Embryonic facial prominence (tissue), 1 donor: ENCODE measurements at regions not wholly inside any gene's neighbourhood (a gene's known extent, or its start where the extent isn't known, plus 50 kb on each side); places are given as distances from the start of the nearest gene placed in this dataset.
"Not testable (repeated sequence)": the region's sequence is repeated elsewhere in the genome, so short reads cannot be mapped to it uniquely, and the experiment has no call there.

ENCODE experiments used
- DNase-seq: peaks from one replicate; pipeline ENCODE4 v3.0.0-alpha.2; 2016; ENCODE audit errors: extremely low spot score

DNA sequence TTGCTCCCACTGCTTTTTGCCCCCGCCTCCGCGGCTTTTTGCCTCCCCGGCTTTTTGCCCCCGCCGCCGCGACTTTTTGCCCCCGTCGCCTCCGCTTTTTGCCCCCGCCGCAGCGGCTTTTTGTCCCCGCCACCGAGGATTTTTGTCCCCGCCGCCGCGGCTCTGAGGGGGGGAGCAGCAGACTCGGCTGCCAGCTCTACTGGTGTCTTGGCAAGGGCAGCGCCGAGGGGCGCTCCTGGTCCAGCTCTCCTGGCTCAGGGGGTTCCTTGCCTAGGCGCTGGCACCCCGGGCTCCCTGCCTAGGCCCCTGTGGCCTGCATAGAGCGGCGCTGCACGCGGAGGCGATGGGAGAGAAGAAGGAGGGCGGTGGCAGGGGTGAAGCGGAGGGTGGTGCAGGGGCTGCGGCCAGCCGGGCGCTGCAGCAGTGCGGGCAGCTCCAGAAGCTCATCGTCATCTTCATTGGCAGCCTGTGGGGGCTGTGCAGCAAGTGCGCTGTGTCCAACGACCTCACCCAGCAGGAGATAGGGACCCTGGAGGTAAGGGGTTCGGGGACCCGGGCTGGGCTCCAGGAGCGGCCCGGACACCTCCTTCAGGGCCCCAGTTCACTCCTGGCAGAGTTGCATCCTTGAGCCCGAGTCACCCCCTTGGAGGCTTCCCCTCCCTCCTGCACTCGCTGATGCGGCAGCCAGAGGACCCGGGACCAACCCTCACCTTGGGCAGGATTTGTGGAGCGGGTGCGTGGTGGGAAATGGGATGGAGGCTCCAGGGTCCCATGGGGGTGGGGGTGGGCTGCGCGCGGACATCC lies 642.4 kb downstream of the GOLGA6L6 start:
- DNase-seq = no peak

DNA sequence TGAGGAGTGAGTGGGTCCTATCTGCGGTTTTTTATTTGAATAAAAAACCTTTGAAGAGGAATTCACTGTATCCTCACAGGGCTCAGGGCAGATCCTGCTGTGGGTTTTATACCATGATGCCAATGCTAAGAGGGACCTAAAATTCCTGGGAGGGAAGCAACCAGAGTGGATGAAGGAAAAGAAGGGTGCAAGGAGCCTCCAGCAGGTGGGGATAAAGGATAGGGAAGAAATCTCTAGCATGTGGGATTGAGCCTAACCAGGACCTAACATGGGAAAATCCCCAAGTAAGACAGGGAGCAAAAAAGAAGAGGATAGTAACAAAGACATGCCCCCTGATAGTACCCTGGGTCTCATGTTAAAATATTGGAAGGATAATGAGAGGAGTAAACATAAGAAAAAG lies 652.8 kb downstream of the GOLGA6L6 start:
- not testable (repeated sequence) for DNase-seq

DNA sequence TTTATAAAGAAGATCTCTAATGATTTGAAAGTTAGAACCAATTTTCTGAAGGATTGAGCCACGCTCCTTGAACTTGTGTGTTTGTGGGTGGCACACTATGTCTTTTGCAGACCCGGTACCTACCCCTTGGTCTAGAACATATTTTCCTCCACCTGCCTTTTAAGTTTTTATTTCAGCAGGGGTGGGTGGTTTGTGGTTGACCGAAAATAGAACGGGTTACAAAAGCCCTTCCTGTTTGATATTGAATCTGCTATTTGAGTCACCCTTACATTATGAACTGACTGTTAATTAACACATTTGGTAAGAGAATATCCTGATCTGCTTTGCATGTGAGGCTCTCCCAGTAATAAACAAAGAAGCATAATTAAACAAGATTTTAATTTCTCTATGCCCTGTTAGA lies 697.5 kb downstream of the GOLGA6L6 start:
- DNase-seq = not testable (repeated sequence)
